ENCODE measurements at regions not wholly inside any gene's neighbourhood (a gene's known extent, or its start where the extent isn't known, plus 50 kb on each side); places are given as distances from the start of the nearest gene placed in this dataset.

DNA sequence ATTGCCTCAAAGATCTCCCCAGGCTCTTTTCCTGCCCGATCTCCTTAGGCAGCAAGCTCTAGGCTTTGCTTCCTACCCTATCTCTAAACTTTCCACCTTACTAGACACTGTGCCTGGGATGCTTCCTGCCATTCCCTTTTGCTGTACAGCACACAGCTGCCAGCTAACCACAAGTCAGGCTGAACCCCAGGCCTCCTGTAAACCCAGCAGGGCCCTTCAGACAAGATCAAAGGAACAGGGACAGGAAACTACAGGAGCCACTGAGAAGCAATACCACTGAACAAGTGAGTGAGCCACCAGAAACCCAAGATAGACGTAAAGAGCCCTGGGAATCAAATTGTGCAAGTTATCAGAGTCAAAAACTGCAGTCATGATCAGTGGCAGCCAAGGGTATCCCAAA is 180.7 kb downstream of the SUCLG1 start:
- TF ChIP-seq, protein P1, sequence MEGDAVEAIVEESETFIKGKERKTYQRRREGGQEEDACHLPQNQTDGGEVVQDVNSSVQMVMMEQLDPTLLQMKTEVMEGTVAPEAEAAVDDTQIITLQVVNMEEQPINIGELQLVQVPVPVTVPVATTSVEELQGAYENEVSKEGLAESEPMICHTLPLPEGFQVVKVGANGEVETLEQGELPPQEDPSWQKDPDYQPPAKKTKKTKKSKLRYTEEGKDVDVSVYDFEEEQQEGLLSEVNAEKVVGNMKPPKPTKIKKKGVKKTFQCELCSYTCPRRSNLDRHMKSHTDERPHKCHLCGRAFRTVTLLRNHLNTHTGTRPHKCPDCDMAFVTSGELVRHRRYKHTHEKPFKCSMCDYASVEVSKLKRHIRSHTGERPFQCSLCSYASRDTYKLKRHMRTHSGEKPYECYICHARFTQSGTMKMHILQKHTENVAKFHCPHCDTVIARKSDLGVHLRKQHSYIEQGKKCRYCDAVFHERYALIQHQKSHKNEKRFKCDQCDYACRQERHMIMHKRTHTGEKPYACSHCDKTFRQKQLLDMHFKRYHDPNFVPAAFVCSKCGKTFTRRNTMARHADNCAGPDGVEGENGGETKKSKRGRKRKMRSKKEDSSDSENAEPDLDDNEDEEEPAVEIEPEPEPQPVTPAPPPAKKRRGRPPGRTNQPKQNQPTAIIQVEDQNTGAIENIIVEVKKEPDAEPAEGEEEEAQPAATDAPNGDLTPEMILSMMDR (IDR thresholded peaks at IDR 0.05; ENCODE audit: low read depth, low read length, poor library complexity, severe bottlenecking), result no peak
- no peak for TF ChIP-seq EZH2phosphoT487 (IDR thresholded peaks at IDR 0.05; ENCODE audit: borderline replicate concordance, low read length)

All from DOHH2 (cell line).